Nucleus accumbens (tissue), 56 donors: ENCODE measurements at regions not wholly inside any gene's neighbourhood (a gene's known extent, or its start where the extent isn't known, plus 50 kb on each side); places are given as distances from the start of the nearest gene placed in this dataset.

ENCODE experiments used
- DNase-seq, 56 donors: peaks; one replicate each; lab custom pipeline; 2025; lab: John Stamatoyannopoulos, UW

DNA sequence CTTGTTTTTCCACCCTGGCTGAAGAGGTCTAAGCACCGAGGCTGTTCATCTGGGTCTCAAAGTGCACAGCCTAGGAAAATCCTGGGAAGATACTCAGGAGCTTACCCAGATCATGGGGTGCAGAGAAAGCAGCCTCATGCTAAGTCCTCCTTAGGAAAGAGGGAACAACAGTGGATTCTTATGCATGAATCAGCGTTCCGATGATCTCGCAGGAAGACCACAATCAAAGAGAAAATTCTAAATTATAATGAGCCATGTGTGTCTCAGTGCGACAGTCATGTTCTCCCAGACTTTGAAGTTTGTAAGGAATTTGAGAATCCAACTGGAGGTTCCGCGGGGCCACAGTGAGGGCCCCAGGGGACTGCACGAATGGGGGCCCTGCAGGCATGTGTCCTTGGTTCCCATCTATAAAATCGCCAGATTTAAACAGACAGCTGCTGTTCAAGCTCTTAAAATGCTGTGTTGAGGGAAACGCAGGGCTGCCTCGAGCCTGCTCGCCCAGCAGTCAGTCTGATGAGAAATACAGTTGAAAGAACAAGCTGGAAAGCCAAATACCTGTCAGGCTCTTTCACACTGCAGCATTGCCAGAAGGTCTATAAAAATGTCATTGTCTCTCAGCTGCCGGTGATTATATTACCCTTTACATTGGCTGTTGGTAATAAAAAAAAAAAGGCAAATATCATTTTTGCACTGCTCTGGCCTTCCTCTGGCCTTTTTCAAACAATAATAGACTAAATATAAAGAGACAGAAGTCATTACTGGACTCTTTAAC is 152.1 kb downstream of the PMP22 start:
- DNase-seq, result no peak

DNA sequence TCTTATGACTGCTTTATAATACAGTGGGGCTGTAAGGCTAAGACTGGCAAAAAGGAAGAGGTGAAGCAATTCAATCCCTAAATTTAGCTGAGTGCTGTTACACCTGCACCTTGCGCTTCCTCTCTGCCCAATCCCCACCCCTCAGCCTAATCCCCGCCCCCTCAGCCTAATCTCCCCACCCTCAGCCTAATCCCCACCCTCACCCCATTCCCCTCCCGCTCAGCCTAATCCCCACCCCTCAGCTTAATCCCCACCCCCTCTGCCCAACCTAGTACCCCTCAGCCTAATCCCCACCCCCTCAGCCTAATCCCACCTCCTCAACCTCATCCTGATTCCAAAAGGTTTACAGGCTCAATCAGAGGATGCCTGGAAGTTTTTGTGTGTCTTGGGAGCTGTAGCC is 155.5 kb downstream of the PMP22 start:
- no peak for DNase-seq

DNA sequence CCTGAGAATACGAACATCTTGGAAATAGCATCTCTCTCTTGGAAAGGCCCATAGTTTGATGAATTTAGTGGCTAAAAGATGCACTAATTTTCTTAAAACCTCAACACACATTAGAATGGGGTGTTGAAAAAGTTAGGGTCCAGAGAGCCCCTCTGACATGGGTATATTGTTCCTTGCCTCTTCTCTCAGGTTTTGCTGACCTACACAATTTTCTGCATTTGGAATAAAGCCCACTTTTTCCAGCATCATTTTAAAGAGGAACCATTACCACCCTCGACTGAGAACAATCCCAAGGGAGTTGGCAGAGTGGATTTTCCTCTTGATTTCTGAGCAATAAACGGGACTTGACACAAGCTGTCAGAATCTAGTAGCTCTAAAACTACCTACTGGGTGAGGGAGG is 156.1 kb downstream of the PMP22 start:
- DNase-seq, result no peak

DNA sequence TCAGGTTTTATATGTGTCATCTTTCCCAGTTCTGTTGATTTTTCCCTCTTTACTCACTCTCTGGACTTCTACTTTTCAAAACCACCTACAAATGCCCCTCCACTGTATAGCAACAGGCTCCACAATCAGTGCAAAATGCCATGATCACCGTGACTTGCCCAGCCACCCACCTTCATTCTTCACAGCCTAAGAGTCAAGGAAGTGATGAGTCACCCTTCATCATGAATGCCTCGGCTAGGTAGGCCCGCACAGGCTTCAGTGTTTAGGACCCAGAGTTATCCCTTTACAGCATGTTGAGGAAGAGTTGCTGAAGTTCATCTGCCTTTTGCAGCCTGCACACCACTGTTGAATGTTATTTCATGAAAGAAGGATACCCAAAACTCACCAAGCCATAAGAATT is 158.6 kb downstream of the PMP22 start:
- no peak for DNase-seq

DNA sequence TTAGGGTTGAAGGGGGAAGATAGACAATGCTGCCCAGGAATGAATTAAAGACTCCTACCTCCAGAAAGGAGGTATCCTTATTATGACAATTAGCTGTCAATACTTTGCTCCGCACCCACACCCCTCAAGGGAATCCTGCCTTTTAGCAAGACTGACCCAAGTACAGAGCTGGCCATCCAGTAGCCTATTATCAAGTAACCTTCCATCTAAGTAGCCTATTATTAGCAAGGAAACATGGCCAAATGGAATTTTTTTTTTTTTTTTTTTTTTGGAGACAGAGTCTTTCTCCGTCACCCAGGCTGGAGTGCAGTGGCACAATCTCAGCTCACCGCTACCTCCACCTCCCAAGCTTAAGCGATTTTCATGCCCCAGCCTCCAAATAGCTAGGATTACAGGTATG is 161.3 kb downstream of the PMP22 start:
- no peak for DNase-seq

DNA sequence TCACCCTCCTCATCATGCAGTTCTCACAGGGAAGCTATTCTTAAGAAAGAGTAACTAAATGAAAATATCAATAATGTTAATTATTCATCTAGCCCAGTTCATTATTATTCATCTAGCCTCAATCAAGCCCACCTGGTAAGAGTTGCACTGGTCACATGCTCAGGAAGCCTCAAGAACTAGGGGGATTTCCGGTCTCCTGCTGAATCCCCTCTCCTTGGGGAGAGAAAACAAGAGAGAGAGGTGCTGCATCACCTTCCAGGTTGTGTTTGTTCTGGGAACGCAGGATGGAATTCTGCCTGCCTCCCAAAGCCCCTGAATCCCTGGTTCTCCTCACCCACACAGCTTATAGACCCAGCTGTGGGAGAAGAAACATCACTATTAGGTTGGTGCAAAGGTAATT is 164.0 kb downstream of the PMP22 start:
- no peak for DNase-seq

DNA sequence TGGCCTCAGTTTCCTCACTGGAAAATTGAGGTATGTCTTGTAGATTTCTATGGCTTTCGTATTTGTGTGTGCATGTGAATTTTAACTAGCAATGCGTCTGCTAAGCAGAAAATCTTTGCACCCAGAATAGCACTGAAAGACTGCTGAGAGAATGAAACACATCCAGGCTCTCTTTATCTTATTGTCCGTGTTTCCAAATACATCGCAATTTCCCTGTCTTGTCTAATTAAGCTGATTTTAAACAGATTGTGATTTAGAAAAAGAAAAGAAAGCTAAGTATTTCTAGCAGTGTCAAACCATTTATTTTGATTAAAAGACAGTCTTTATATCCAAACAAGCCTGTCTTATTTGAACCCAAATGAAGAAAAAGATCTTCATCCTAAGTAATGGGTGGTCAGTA is 168.6 kb downstream of the PMP22 start:
- no peak for DNase-seq

DNA sequence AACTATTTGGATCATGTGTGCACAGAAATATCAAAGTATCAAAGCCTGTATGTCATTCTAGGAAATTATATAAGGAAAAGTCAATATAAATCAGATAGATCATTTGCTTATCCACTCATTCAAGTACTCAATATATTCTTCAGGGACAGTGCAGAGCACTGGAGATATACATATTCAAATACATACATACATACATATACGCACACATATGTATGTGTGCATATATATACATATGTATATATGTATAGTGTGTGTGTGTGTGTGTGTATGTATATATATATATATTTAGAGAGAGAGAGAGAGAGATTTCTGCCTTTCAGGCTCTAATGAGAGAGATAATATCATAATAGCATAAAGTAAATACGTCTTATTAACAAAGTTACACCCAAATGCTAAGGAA is 169.2 kb downstream of the PMP22 start:
- no peak for DNase-seq

DNA sequence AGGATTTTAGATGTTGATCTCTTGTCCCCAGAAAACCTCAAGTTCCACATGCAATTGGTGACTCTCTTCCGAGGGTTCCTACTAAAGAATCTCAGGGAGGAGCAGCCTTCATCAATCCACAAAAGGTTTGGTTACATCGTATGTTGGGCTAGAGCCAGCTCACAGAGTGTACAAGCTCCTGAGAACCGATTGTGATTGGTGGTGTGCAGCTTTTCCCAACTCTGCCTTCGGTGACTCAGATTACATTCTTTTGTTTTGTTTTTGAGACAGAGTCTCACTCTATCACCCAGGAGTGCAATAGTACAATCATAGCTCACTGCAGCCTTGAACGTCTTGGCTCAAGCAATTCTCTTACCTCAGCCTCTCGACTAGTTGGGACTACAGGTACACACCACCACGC is 172.4 kb downstream of the PMP22 start:
- DNase-seq, result no peak

DNA sequence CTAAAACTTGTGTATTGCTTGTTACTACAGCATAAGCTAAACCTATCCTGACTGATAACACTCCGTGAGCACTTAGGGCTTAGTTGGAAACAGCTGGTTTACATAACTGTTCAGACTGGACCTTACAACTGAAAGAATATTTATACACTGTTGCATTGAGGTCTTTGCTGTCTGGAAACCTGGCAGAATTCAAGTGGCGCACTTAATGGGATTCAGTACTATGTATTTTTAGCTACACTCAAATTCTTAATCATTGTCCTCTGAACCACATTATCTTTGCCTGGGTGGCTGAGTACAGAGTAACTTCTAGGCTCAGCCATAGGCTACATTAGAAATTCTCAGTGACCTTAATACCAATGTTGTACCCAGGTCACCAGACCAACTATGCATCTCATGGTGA is 172.9 kb downstream of the PMP22 start:
- no peak for DNase-seq

DNA sequence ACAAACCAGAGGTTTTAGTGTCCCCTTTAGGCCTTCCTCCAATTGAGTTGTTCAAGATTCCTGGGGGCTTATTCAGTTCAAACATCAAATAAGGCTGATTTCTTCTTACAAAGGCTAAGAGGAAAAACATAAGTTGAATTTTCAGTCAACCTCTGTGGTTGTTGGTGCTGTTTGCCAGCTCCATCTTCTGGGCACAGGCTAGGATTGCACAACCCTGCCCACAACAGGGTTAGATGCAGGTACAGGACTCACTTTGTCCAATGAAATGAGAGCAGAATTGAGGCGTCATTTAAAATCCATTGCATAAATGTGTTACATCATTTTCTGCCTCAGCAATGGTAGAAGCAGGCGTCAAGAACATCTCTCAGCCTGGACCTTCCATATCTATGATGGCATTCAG is 173.3 kb downstream of the PMP22 start:
- DNase-seq, result no peak

DNA sequence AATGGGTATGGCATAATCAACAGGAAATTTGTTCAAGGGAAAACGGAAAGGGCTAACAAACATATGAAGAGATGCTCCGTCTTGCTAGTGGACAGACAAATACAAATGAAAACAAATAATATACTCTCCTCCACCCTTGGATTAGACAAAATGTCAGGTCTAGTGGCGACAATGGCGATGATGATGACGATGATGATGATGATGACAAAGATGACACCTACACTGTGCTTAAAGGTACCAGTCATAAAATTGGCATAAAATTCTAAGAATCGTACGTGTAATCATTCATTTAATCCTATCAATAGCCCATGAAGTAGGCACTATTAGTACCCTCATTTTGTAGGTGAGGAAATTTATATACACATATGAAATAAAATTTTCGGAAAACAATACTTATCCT is 174.6 kb downstream of the PMP22 start:
- DNase-seq, result no peak

DNA sequence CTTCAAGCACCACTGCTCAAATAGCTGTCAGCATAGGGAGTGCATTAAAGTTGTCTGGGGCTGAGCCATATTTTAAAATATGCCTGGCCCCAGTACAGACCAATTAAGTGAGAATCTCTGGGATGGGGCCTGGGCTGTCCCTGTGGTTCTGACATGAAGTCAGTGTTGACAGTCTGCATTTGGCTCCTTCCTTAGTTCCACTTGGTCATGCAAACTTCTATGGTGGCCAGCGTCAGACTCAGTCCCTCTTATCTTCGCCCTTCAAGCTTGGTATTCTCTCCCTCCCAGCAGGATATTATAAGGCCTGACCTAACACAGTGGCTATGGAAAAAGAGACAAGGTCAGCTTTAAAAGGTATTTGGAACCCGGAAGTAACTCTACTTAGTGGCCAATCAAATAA is 177.2 kb downstream of the PMP22 start:
- no peak for DNase-seq

DNA sequence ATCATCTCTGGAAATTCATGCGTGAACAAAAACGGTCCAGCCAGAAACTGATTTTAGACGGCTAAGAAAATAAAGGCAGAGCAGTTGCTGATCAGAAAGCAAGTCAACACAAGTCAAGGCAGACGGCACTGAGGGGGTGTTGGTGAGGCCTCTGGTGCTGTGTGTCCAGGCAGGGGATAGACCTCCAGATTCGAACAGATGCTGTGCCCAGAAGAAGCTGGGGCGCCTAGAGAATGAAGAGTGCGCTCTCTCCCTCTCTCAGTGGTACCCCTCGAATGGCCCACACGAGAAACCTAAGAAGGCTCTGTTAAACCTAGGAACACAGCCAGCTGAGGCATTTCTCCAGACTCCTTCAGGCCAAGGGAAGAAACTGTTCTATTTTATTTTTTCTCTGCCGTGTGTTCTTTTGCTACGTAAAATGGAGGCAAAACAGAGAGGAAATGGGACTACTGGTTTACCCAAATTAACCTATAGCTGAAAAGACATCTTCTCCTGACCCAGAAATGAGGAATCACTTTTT is 178.3 kb downstream of the PMP22 start:
- no peak for DNase-seq

DNA sequence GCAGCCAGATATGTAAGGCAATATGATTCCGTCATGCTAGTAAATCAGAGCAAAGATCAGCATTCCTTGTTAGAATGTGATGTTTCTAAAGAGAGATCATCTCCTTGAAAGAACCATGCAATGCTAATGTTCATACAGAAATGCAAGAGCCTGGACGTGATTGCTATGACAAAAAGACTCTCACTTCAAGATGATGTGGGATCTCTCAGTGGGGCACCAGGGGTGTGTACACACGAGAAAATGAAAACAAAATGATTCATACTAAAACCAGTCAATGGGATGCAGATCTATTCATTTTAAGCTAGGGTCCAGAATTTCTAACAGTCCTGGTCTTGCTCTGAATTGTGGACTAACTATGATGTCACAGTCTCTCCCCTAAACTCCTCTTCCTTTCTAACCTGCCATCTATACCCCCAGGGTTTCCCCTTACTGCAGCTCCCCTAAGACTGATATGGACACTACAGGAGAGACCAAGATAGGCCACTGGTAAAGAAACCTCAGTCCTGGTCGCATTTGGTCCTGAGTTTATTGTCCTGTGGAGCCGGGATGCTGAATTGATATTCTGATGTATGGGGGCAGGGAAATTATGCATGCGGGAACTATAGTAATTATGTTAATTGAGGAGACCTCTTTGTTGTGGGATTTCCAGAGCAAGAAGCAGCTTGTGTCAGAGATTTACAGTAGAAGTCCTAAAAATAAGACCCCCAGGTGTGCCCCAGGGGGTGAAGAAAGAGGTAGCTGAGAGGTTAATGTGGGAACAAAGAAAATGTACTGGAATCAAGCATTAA is 179.0 kb downstream of the PMP22 start:
- DNase-seq, result no peak

DNA sequence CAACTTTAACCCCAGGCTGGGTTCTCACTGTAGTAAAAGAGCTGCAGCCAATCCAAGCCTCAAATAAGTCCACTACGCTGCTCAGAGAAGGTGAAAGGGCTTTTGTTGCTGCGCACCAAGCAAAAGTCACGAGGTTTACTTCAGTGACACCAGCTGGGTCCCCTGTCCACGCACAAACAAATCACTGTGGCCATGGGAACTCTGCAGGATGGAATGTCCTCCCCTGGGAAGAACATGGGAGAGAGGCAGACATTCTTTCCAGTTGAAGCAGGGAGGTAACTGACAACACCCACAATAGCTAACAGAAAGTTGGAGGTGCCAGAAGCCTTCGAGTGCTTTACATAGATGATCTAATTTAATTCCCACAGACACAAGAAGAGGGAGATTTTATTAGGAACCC is 181.9 kb downstream of the PMP22 start:
- DNase-seq, result no peak

DNA sequence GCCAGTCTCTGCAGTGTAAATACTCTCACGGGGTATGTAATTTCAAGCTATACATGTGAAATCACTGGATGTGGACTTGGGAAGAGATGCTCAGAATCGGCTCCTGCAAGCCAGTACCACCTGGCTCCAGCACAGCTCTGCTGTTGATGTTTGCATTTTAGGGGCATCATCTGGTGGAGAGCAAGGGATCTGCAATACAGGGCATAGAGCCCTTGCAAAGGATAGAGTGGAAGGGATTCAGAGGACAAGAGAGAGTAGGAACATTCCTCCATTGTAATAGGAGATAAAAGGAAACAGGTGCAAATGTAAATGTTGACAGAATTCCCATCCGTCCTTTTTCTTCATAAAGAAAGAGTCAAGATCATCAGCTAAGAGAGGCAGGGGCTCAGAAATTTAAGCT is 184.1 kb downstream of the PMP22 start:
- DNase-seq, result no peak

DNA sequence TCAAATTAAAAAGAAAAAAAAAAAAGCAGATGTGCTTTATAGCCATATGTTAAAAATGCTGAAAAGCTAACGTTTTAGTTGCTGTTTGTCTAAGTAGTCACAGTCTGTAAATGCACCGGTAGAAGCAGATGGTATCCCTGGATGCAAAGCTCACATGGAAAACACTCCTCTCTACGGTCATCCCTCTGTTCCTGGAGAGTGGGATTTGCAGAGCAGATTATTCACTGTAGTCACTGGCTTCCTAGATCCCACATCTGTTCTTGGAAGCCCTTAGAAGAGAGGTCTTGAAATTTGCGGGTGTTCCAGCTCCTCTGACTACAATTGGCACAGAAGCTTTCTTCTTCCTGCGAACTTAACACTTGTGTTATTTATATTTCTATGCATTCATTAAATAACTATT is 186.6 kb downstream of the PMP22 start:
- no peak for DNase-seq

DNA sequence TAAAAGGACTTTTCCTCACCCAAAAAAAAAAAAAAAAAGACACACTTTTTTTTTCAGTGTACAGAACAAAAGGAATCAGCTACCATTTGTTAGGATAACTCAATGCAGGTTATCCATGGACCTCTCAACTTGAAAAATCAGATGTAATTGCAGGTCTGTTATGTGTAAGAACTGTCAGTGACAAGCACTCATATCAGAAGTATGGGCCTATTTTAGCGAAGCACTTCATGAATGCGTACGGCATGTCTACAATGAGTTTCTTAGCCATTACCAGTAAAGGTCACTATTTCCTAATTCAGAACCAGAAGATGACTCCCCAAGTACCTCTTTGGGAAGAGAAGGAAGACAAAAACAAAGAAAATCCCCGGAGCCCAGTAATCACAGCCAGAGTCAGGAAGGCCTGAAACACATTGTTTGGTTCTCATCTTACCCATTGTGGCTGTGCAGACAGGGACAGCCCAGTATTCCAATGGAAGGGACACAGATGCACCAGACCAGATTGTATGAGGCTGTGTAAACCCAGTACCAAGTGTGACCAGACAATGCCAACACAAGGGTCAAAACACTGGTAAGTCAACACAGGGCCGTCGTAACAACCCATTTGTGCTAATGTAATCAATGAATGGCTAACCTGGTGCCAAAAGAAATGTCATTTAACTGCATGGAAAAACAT is 188.0 kb downstream of the PMP22 start:
- no peak for DNase-seq

DNA sequence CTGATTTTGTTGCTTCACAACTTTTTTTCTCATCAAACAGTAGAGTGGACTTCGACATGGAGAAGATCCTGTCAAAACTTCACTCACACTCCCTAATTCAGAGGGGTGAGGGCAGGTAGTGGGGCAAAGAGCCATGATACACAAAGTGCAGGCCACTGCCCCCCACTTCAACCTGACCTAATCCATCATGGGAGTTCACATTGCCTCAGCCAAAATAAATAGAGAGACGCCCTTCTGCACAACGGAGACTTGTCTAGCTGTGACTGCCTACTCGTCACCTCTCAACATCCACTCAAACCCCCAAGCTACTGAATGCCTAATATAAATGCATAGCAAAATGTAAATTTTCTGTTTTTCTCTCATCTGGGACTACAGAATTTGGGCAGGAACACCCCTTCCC is 213.2 kb downstream of the PMP22 start:
- DNase-seq, result no peak

DNA sequence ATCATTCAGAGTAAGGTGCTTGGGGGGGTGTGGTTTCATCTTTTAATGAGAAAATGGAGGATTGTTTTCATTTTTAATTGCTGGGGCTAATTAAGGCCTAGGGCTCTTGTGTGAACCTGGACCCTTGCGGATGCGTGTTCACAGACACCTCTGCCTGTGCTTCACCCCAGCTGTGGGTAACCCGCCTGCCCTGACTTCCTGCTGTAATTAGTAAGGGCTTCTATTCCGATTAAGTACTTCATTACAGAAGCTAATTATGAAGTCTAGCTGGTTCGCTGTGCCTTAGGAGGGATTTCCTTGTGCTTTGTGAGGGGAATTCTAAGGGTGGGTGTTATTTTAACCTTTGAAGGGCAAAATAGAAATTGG is 215.3 kb downstream of the PMP22 start:
- DNase-seq, result no peak
